Cardiac septum (tissue), 1 donor: ENCODE measurements at regions not wholly inside any gene's neighbourhood (a gene's known extent, or its start where the extent isn't known, plus 50 kb on each side); places are given as distances from the start of the nearest gene placed in this dataset.
"Not testable (repeated sequence)": the region's sequence is repeated elsewhere in the genome, so short reads cannot be mapped to it uniquely, and the experiment has no call there.

ENCODE experiments used
- DNase-seq: peaks from one replicate; pipeline ENCODE4 v3.0.0-alpha.2; 2020; ENCODE audit warnings: low spot score
- intact Hi-C: fragments of 100-400 bp; cut with DNase I; formaldehyde crosslinking; loops from one replicate; pipeline ENCODE4 v1.14.0; 2022
- donor health status: DM: no; HTN: no; CAD: no.

- DNase-seq: no peak
- intact Hi-C loops: no loop called here
Measured at GRCh38 chr2:75290600-75291150, 91.4 kb upstream of the TACR1 start.

GRCh38 chr2:75289771-75290170 is 90.5 kb upstream of the TACR1 start:
- no peak for DNase-seq
- intact Hi-C loops: no loop called here

GRCh38 chr2:75289178-75289577 is 89.9 kb upstream of the TACR1 start:
- DNase-seq, intact Hi-C loops: not testable (repeated sequence)

DNA sequence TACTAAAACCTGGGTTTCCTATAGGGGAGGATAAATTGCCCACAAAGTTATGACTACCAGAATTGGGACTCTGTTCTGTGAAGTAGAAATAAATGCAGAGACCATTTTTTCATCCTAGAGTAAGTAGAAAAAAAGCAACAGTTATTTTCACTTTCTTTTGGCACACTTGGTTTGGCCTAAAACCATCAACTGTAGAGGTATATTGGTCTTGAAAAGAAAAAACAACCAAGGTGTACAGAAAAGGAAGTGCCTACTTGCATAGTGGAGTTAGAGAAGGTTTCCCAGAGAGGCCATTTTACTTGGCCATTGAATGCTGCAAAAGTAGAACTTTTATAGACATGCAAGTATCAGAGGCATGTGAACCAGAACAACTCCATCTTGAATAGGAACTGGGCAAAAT is 89.4 kb upstream of the TACR1 start:
- intact Hi-C loops: no loop called here
- no peak for DNase-seq

- DNase-seq: no peak
- intact Hi-C loops: no loop called here
Measured at GRCh38 chr2:75287624-75288316, 88.5 kb upstream of the TACR1 start.

DNA sequence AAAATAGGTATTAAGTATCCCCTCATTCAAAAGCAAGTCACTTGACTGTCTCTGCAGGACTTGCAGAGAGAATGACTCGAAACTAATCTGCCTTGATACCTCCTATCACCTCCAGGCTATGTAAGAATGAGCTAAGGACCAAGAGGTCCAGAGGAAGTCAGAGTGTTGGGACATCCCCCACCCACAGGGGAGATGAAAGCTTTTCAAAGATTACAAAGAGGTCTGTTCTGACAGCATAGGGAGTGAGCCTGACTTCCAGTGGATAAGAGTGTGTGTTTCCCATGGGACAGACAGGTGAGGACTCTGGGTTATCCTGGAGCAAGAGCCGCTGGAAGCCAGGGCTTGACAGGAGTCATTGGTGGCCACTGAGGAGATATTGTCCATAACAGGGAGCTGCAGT is 85.0 kb upstream of the TACR1 start:
- intact Hi-C loops: no loop called here
- DNase-seq: no peak

- intact Hi-C loops: no loop called here
- no peak for DNase-seq
Measured at GRCh38 chr2:75278821-75279379, 79.6 kb upstream of the TACR1 start.

DNA sequence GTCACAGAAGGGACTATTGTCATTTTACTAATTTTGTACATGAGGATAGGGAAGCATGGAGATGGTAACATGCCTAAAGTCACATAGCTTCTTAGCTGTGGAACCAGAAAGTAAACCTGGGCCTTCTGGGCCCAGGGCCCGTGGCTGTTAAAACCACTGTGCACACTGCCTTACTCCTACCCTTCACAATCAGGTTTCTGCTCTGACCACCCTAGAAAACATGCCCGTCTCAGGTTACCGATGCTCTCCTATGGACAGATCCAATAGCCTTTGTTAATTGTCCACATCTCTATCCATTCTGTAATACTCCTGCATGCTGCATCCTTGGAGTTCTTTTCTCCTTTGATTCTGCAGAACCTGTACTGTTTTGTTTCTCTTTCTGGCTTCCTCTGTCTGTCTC is 79.0 kb upstream of the TACR1 start:
- no peak for DNase-seq
- intact Hi-C loops: no loop called here

GRCh38 chr2:75277111-75277510 is 77.8 kb upstream of the TACR1 start:
- intact Hi-C loops: no loop called here

DNA sequence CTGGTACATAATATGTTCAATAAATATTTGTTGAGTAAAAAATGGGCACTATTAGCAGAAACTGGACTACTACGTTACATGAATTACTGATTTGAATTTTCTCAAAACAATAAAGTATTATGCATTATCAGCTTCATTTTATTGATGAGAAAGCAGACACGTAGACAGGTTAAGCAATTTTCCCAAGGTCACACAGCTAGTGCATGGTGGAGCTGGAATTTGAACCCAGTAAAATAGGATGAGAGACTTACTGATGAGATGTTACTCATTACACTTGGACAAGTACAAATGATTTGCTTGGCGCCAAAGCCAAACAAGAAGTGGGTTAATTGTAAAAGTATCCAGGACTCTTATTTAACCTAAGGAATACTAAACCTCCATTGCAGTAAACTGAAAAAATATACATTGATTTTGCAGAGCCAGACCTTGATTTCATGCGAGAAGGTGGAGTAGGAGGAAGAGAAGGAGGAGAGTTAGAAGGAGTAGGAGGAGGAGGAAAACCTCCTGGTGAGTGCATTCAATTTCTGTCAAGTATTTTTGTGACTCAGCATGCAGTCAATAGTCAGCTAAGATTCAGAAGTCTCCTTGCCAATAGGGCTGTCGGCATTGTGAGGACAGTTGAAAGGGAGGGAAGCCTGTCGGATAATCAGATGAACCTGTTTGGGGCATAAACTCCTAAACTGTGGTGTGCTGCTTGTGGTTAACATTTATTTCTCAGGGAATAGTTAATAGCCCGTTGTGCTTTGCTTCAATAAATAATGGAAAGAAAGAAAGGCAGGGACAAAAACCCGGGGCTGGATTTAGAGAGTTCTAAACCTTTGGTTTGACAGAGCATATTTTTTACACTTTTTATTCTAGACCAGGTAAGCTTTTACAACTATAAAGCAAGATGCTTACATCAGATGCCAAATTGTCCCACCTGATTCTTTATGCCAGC is 77.0 kb upstream of the TACR1 start:
- intact Hi-C loops: no loop called here

More at GRCh38 chr2:75277111-75277510, 77.8 kb upstream of the TACR1 start:
- DNase-seq: no peak

DNA sequence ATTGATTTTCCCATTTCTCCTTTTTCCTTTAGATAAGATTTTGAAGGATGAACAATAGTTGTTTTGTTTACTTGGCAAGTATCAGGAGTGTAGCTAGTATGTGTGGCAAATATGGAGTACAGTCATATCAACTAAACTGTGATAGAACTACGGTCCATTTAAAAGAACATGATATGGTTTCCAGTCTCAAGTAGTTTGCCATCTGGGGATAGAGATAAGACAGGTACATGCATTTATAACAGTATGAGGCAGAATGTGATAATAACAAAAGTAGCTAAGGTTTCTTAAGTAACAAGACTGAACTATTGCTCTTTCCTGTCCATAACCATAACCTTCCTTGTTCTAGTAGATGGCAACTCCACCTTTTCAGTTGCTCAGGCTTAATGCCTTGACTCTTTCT is 75.6 kb upstream of the TACR1 start:
- no peak for DNase-seq
- intact Hi-C loops: no loop called here

More for the DNA sequence above, 77.0 kb upstream of the TACR1 start:
- DNase-seq: no peak

DNA sequence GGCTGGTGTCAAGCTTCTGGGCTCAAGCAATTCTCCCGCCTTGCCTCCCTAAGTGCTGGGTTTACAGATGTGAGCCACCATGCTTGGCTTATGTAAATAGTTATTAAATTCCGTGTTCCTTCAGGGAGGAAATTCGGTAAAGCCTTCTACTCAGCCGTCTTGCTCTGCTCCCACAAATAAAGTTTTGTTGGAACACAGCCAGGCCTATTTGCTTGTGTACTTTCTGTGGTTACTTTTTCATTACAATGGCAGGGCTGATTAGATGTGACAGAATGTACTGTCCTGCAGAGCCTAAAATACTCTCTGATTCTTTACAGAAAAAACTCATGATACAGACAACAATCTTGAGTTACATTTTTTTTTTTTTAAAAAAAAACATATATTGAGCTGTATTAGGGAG is 68.8 kb upstream of the TACR1 start:
- intact Hi-C loops: no loop called here

DNA sequence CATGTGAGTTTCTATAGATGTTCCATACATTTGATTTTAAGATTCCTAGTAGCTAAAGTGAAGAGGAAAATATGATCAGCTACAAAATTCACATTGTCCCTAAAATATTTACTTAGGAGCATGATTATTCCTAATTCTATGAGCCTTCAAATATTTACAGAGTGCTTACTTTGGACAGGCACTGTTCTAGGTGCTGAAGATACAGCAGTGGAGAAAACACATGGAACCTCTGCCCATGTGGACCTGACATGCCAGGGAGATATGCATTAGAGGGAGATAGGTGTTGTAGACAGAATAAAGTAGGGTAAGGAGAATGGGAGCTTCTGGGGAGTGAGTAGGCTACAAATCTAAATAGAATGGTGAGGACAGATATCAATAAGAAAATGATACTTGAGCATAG is 62.6 kb upstream of the TACR1 start:
- intact Hi-C loops: no loop called here
- DNase-seq: no peak

More for the DNA sequence above, 68.8 kb upstream of the TACR1 start:
- no peak for DNase-seq

DNA sequence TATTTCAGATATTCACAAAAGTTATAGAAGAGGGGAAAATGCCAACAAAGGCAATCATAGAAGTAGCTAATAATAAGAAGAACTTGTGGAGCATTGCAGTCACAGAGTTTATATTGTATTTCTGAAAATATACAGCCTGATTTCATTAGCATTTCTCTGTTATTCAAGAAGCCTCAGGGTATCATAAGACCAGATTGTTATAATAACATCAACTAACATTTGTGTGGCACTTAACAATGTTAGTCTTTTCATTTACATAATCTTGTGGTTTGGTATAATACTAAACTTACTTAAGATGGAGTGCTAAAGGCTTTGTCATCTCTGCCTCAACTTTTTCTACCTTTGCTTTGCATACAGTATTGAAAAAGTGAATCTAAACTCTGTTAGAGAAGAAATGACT is 61.6 kb upstream of the TACR1 start:
- intact Hi-C loops: no loop called here

GRCh38 chr2:75258620-75259019 is 59.3 kb upstream of the TACR1 start:
- intact Hi-C loops: no loop called here
- DNase-seq: no peak

More for the DNA sequence above, 61.6 kb upstream of the TACR1 start:
- DNase-seq: no peak

GRCh38 chr2:75256485-75256884 is 57.2 kb upstream of the TACR1 start:
- no peak for DNase-seq
- intact Hi-C loops: no loop called here

DNA sequence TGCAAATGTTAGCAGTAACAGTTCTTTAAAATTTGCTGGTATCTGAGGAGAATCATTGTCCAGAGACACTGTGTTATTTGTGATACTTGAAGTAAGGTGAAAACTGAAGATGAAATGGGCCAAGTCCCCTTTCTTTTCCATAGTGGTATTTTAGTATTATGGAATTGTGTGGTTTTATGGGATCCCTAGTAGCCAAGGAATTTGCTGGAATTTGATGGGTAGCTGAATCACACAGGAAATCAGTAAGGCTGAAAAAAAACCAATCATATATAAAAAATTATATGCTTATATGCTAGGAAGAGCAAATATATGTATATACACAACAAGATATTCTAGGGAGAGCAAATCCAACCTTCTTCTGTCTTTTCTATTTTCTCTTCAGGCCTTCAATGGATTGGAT is 54.2 kb upstream of the TACR1 start:
- DNase-seq: no peak
- intact Hi-C loops: no loop called here

DNA sequence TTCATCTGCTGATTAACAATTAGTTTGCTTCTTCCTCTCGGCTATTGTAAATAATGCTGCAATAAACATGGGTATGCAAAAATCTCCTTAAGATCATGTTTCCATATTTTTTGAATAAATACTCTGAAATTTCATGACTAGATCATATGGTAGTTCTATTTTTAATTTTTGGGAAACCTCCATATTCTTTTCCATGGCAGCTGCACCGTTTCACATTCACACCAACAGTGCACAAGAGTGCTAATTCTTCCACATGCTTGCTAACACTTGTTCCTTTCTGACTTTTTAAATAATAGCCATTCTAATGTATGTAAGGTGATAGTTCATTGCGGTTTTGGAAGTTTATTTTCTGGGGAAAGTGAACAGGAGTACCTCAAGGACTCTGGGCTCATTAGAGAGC is 52.6 kb upstream of the TACR1 start:
- DNase-seq: no peak
- intact Hi-C loops: no loop called here
